NCI-H446 (cell line): ENCODE measurements at regions not wholly inside any gene's neighbourhood (a gene's known extent, or its start where the extent isn't known, plus 50 kb on each side); places are given as distances from the start of the nearest gene placed in this dataset.
"Not testable (repeated sequence)": the region's sequence is repeated elsewhere in the genome, so short reads cannot be mapped to it uniquely, and the experiment has no call there.

ENCODE experiments used
- DNase-seq, 2 experiments: peaks; one replicate each; lab custom pipeline; 2025; lab: John Stamatoyannopoulos, UW

DNA sequence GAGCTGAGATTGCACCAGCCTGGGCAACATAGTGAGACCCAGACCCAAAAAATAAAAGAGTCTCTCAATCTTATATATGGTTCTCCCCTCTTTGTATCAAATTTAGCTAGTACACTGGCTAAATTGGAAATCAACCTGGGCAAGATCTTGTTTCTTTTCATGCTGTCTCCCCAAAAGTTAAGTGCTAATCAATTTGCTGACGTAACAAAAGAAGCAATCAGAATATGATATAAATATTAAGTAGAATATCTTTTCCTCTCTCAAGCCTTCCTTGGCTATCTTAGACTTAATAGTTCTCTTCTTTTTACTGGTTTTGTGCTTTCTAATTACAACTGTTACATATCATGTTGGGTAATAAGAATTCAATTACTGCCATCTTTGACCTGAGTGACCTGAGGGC, 258.9 kb downstream of the KCNRG start:
- DNase-seq: no peak

DNA sequence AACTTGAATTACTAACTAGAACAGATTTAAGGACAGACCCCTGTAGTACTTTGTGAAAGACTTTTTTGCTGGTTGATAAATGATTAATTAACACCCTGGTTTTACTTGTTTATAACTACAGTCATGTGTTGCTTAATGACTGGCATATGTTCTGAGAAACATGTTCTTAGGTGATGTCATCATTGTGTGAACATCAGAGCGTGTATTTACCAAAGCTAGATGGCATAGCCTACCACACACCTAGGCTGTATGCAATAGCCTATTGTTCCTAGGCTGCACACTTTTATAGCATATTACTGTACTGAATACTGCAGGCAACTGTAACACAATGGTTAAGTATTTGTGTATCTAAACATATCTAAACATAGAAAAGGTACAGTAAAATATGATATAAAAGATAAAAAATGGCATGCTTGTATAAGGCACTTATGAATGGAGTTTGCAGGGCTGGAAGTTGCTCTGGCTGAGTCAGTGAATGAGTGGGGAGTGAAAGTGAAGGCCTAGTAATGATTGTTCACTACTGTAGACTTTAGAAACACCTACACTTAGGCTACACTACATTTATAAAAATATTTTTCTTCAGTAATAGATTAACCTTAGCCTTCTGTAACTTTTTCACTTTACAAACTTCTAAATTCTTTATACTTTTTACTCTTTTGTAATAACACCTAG, 260.3 kb downstream of the KCNRG start:
- no peak for DNase-seq

DNA sequence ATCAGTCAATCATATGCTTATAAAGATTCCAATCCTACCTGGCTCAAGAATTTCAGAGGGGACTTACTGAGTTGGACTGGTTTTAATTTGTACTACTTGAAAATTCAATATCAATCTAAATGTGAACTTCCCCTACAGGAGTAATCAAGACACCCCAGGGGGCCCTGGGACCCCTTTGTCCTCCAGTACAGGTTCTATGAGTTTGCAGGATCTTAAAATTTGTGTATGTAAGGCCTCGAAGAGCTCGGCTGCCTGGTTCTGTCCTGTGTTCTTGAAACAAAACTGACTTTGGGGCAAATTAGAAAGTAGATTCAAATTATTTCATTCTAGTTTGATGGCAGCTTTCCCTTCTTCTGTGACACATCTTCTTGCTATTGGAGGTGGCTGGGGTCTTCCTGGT, 261.3 kb downstream of the KCNRG start:
- no peak for DNase-seq

DNA sequence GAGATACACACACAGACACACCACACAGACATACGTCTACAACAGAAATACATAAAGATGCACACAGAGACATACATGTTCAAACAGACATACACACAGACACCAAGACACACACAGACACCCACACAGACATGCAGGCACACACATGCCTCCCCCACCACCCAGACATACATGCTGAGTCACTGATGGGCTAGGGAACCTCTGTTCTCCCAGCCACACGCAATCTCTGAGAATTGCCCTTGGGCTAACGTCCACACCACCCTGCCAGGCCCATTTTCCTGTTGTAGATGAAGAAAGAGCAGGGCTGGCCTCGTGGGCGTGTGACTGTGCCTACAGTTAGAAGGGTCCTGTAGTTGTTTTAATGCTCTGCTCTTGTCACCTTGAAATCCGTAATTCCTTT, 261.9 kb downstream of the KCNRG start:
- no peak for DNase-seq

DNA sequence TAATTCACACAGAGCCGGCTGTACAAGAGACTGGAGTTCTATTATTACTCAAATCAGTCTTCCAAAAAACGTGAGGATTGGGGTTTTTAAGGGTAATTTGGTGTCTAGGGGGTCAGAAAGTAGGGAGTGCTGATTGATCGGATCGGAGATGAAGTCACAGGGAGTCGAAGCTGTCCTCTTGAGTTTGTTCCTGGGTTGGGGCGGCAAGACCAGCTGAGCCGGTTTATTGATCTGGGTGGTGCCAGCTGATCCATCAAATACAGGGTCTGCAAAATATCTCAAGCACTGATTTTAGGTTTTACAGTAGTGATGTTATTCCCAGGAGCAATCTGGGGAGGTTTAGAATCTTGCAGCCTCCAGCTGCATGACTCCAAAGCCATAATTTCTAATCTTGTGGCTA, 262.7 kb downstream of the KCNRG start:
- DNase-seq: no peak

DNA sequence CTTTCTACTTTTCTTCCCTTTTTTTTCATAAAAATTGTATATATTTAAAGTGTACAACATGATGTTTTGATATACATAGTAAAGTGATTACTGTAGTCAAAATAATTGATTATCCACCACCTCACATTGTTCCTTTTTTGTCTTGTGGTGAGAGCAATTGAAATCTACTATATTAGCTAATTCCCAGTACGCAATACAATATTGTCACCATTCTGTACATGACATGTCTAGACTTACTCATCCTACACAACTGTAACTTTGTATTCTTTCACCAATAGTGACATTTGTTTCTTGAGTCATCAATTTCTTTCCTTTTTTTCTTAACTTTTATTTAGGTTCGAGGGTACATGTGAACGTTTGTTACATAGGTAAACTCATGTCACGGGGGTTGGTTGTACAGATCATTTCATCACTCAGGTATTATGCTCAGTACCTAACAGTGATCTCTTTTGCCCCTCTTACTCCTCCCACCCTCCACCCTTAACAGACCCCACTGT, 265.2 kb downstream of the KCNRG start:
- DNase-seq: no peak

DNA sequence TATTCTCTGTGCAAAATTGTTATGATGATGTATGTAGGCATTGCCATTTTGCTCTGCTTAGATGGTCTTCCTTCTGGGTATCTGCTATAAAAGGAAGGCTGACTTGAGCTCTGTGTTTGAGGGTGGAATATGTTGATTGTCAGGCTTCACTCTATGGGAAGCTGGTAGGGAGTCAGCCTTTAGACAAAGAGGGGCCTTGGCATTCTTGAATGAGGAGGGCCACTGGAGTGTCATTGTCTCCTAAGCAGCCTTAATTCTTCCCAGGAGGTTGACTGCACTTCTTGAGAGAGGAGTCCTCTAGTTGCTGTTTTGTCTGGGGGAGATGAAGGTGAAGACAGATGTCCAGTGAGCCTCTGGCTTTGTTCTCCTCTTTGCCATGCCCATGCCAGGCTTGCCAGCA, 266.8 kb downstream of the KCNRG start:
- no peak for DNase-seq

DNA sequence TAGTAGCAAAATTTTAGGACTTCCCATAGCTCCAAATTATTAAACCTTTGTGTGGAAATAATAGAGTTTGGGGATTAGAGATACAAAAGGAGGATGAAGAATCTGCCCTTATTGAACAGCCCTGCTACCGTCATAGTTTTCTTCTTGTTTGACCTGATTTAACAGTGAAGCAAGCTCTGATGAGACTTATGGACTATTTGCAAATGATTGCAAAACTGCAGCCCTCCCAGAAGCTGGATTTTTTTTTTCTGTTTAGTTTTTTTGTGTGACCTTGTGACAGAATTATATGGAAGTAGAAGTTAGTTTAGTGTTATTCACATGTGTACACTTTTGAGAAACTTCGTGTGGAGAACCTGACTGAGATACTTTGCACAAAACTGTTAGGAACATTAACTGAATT, 267.8 kb downstream of the KCNRG start:
- no peak for DNase-seq

DNA sequence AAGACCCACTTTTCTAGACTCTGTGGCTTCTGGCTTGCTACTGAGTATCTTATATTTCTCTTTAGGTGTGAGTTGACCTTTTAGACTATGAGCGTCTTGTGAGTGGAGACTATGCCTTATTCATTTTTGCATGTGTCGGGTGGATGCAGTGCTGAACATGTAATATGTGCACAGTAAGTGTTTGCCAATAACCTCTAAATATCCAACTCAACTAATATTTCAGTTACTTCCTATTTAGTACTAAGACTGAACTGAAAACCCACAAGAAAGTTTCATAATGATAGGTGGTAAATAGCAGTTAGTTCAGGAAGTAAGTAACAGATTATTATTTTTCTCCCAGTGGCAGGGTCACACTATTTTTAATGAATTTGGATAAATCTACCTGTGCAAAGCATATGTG, 269.3 kb downstream of the KCNRG start:
- DNase-seq: no peak

DNA sequence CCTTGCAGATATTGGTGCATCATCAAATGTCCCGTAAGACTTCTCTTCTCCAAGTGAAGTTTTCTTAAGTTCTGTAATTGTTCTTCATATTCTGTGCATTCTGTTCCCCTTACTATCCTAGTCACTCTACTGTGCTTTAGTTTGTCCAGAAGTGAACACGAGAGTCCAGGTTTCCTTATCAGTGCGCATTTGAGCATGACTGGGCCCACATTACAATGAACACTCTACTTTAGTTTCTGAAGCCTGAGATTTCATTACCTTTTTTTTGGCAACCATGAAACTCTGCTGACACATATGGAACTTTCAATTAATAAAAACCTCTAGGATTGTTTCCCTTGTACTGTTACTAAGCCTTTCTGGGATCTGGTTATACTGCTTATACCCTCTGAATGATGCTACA, 270.0 kb downstream of the KCNRG start:
- DNase-seq: no peak

DNA sequence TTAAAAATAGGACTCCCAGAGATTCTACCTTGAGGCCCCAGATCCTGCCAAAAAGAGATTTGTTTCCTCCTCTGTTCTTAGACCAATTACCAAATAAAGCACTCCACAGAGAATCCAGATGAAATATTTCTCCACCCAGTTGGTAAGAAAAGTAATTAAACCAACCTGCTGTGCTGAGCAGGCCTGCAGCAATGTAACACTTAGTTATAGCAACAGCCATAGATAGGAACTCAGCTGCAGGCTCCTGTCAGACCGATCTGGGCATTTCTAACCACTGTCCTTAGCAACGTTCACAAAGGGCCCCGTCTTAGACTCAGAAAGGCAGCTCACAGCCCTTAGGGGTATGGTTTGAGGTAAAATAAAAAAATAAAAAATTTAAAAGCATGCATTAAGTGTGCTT, 271.1 kb downstream of the KCNRG start:
- DNase-seq: no peak

DNA sequence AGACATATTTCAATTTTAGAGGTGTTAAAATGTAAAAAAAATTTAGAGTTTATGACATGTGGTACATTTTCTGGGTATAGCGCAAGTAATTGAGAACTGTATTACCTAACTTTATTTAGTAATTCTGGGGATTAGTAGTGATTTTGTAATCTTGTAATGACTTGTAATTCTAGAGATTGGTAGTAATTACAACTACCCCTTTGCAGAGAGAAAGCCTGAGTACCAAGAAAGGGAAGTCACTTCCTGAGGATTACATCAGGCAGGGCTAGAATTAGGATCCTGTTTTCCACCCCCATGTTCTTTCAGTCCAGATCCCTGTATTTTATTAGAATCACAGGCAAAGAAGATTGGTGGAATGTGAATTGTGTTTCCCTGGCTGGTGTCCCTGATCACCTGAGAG, 274.9 kb downstream of the KCNRG start:
- no peak for DNase-seq

DNA sequence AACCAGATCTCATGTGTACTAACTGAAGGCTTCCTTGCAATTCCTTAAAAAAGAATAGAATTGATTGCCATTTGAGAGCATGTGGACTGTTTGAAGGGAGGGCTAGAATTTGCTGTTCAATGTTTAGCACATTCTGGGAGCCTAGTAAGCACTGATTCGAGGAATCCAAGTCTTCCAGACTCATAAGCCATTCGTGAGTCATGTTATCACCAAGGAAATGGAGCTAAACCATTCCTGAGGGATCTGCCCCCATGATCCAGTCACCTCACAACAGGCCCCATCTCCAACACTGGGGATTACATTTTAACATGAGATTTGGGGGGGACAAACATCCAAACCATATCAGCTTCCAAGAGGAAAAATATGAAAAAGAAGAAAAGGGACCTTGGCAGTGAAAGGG, 276.4 kb downstream of the KCNRG start:
- no peak for DNase-seq

DNA sequence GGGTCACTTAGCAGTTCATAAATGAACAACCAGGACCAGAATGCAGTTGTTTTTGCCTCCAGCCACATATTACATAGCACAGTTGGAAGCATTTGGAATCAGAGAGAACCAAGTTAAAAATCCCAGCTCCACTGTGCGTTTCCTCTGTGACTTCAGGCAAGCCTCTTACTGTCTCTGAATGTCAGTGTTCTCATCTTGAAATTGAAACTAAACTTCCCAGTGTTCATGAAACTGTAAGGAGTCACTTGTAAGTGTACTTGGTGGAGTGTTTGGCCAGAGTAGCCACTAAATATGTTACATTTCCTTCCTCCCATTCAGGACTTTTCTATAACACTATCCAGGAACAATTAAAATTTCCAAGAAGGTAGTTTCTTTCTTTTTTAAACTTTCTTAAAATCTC, 276.8 kb downstream of the KCNRG start:
- DNase-seq: no peak

DNA sequence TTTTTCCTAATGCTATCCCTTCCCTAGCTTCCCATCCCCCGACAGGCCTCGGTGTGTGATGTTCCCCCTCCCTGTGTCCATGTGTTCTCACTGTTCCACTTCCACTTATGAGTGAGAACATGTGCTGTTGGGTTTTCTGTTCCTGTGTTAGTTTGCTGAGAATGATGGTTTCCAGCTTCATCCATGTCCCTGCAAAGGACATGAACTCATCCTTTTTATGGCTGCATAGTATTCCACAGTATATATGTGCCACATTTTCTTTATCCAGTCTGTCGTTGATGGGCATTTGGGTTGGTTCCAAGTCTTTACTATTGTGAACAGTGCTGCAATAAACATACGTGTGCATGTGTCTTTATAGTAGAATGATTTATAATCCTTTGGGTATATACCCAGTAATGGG, 279.2 kb downstream of the KCNRG start:
- DNase-seq: not testable (repeated sequence)

DNA sequence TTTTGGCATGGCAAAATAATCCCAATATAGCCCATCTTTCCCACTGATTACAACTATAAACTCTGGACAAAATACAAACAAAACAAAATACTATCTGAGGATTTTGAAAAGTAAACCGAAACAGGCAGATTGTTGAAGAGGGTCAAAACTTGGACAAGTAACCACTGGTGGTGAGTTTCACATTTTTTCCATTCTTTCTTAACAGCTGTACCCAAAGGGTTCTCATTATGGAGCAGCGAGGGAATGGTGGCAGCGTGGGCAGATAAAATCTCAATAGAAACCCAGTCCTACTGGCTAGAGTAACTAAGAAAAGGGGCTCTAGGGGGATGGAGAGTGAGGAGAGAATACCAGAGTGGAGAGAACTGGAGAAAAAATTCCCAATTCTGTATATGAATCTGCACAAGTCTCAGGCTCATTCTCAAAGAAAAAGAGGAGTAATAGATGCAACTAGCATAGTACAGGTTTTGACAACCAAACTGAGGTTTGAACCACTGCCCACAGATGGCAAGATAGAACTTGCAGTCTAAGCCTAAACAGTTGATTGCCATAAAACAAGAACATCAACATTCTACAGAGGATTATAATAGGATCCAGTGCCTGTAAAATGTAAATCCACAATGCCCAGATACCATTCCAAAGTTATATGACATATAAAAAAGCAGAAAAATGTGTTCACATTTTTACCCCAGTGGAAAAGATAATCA, 284.5 kb downstream of the KCNRG start:
- no peak for DNase-seq

DNA sequence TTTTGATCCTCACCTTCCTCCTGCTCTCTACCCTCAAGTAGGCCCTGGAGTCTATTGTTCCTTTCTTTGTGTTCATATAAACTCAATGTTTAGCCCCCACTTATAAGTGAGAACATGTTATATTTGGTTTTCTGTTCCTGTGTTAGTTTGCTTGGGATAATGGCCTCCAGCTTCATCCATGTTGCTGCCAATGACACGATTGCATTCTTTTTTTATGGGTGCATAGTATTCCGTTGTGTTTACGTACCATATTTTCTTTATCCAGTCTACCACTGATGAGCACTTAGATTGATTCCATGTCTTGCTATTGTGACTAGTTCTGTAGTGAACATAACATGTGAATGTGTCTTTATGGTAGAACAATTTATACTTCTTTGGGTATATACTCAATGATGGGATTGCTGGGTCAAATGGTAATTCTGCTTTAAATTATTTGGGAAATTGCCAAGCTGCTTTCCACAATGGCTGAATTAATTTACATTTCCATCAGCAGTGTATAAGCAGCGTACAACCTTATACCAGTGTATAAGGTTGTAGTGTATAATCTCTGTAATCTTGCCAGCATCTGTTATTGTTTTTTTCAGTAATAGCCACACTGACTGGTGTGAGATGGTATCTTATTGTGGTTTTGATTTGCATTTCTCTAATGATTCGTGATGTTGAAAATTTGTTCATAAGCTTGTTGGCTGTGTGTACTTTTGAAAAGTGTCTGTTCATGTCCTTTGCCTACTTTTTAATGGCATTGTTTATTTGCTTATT, 288.9 kb downstream of the KCNRG start:
- no peak for DNase-seq

DNA sequence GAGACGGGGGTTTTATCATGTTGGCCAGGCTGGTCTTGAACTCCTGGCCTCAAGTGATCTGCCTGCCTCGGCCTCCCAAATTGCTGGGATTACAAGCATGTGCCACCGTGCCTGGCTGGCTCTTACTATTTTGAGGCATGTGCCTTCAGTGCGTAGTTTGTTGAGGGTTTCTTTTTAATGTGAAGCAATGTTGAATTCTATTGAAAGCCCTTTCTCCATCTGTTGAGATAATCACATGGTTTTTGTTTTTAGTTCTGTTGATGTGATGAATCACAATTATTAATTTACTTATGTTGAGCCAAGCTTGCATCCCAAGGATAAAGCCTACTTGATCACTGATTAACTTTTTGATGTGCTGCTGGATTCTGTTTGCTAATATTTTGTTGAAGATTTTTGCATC, 290.9 kb downstream of the KCNRG start:
- DNase-seq: no peak

DNA sequence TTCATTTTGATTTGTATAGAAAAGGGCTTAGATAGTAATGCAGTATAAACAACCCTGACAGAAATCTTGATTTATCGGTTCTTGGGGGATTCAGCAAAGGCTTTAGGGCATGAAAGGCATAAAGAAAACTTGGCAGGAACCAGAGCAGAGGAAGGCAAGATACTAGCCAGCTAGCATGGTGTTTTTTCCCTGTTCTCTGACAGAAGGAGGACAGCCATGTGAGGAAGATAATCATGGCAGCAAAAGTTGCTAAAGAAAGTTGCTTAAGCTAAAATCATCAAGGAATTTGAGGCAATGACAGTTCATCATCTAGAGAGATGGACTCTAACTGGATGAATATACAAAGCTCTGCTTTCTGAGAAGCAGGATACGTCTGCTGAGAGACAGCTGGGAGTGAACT, 294.1 kb downstream of the KCNRG start:
- DNase-seq: peak in 1 of 2 experiments; percentile 34

DNA sequence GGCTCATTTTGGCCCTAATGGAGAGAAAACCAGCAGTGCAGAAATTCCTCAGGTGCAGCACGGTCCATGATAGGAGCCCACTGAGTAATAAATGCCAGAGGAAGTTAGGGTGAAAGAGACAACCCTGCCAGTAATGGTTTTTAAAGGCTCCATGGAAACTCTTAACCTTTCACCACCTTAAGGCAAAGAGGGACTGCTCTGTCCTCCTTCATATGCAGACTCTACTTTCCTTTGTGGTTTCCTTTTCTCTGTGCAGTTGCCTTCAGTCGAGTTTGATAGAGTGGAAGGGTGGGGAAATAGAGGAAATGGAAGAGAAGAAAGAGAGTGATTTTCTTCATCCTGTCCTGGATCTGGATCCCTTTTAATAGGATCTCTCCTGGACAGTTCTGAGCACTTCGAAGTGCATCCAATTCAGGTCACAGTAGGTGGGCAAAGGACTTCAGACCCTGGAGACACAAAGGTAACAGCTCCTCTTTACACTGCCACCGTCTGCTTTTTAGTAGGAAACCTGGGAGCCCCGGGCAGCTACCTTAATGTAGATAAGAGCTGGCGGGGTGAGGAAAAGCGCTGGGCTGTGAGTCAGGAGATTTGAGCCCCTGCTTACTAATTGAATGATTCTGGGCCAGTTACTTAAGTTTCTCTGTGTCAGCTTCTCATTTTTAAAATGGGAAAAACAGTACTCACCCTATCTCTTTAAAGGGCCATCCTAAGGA, 294.8 kb downstream of the KCNRG start:
- DNase-seq: no peak

DNA sequence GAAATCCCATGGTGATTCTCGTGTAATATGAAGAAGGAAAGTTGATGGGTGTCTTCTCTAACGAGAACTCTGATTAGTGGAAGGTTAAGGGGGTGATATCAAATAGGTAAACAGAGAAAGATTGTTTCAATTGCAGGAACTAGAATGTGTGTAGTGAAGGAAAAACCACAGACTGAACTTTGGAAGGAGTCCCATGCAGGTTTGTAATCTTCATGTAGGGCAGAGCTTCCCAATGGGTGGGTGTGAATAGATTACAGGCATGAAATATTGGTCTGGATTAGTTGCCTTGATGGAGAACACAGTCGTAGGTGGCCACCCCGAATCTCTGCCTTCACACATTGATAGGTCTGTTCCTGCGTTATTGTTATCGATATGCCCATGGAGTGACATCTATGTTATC, 295.5 kb downstream of the KCNRG start:
- no peak for DNase-seq

DNA sequence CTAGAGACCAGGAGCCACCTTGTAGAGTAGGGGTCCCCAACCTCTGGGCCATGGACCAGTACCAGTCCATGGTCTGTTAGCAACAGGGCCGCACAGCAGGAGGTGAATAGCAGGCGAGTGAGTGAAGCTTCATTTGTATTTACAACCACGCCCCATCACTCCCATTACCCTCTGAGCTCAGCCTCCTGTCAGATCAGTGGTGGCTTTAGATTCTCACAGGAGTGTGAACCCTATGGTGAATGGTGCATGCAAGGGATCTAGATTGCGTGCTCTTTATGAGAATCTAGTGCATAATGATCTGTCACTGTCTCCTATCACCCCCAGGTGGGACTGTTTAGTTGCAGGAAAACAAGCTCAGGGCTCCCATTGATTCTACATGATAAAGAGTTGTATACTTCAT, 303.6 kb downstream of the KCNRG start:
- DNase-seq: no peak
